ENCODE measurements at regions not wholly inside any gene's neighbourhood (a gene's known extent, or its start where the extent isn't known, plus 50 kb on each side); places are given as distances from the start of the nearest gene placed in this dataset.

- H3K27ac ChIP-seq = no peak overlapping the region
- no peak for TF ChIP-seq CTCF (IDR thresholded peaks at IDR 0.05)
- H3K4me1 ChIP-seq = peaks cover 0 to 14% (median 8%) of the 10 kb centered on the region in 3 donors
- H3K9me3 ChIP-seq = no peaks in the 10 kb centered on the region
- H3K27me3 ChIP-seq = no peaks in the 10 kb centered on the region
- no peaks in the 10 kb centered on the region for H3K36me3 ChIP-seq
- ATAC-seq (no peak), FAIRE-seq (no peak), DNase-seq (no peak)
- WGBS, 2 donors = 84 to 85% methylated on average over 8 of the region's 8 CpGs
- intact Hi-C loops (cut with DNase I) = loop anchor here in 1 of 3 donors (10.0 kb wide), 1 partner anchor 85 kb away; the partner anchor contains the start of gene CEBPB
- no peak overlapping the region for H3K4me3 ChIP-seq
Observed at GRCh38 chr20:50279988-50280850, 89.6 kb downstream of the CEBPB start.

GRCh38 chr20:50280851-50281655 is 90.4 kb downstream of the CEBPB start:
- H3K27ac ChIP-seq = no peak overlapping the region
- DNase-seq = no peak
- no peaks in the 10 kb centered on the region for H3K9me3 ChIP-seq
- no peak overlapping the region for H3K4me3 ChIP-seq
- intact Hi-C loops (cut with DNase I) = loop anchor here in 1 of 3 donors (10.0 kb wide), 1 partner anchor 86 kb away; the partner anchor contains the start of gene CEBPB
- peaks cover 0 to 14% (median 8%) of the 10 kb centered on the region in 3 donors for H3K4me1 ChIP-seq
- H3K36me3 ChIP-seq = no peaks in the 10 kb centered on the region
- no peaks in the 10 kb centered on the region for H3K27me3 ChIP-seq
- ATAC-seq = no peak
- no peak for FAIRE-seq
- no peak for TF ChIP-seq CTCF (IDR thresholded peaks at IDR 0.05)
- 82 to 85% methylated on average over 9 of the region's 9 CpGs for WGBS, 2 donors

GRCh38 chr20:50281831-50282591 is 91.4 kb downstream of the CEBPB start:
- H3K27me3 ChIP-seq = no peaks in the 10 kb centered on the region
- intact Hi-C loops (cut with DNase I) = loop anchor here in 1 of 3 donors (10.0 kb wide), 1 partner anchor 87 kb away; the partner anchor contains the start of gene CEBPB
- H3K9me3 ChIP-seq = no peaks in the 10 kb centered on the region
- no peaks in the 10 kb centered on the region for H3K36me3 ChIP-seq
- FAIRE-seq (no peak), DNase-seq (no peak), ATAC-seq (no peak)
- 70 to 73% methylated on average over 22 of the region's 22 CpGs for WGBS, 2 donors
- TF ChIP-seq CTCF (IDR thresholded peaks at IDR 0.05) = no peak
- no peak overlapping the region for H3K4me3 ChIP-seq
- peaks cover 0 to 14% (median 8%) of the 10 kb centered on the region in 3 donors for H3K4me1 ChIP-seq
- no peak overlapping the region for H3K27ac ChIP-seq

- intact Hi-C loops (cut with DNase I) = loop anchor here in 1 of 3 donors (10.0 kb wide), 1 partner anchor 88 kb away; the partner anchor contains the start of gene CEBPB
- H3K9me3 ChIP-seq = no peaks in the 10 kb centered on the region
- ATAC-seq = no peak
- no peak overlapping the region for H3K27ac ChIP-seq
- WGBS, 2 donors = 74 to 81% methylated on average over 17 of the region's 17 CpGs
- no peaks in the 10 kb centered on the region for H3K36me3 ChIP-seq
- H3K4me1 ChIP-seq = peaks cover 0 to 14% (median 8%) of the 10 kb centered on the region in 3 donors
- no peak overlapping the region for H3K4me3 ChIP-seq
- H3K27me3 ChIP-seq = no peaks in the 10 kb centered on the region
- peak in 1 of 6 donors; percentile 55 for DNase-seq
- no peak for FAIRE-seq
- no peak for TF ChIP-seq CTCF (IDR thresholded peaks at IDR 0.05)
Observed at GRCh38 chr20:50282592-50283241, 92.1 kb downstream of the CEBPB start.

All from pancreas (tissue), 10 donors.